ENCODE measurements at regions not wholly inside any gene's neighbourhood (a gene's known extent, or its start where the extent isn't known, plus 50 kb on each side); places are given as distances from the start of the nearest gene placed in this dataset.
"Not testable (repeated sequence)": the region's sequence is repeated elsewhere in the genome, so short reads cannot be mapped to it uniquely, and the experiment has no call there.

GRCh38 chr12:131318045-131318685 lies 364.5 kb downstream of the ADGRD1 start:
- DNase-seq, result no peak

- no peak for DNase-seq
Measured at GRCh38 chr12:131321988-131322387, 368.3 kb downstream of the ADGRD1 start.

GRCh38 chr12:131322460-131322859 lies 368.8 kb downstream of the ADGRD1 start:
- not testable (repeated sequence) for DNase-seq

GRCh38 chr12:131323879-131324278 lies 370.2 kb downstream of the ADGRD1 start:
- DNase-seq, result no peak

- DNase-seq, result no peak
Measured at GRCh38 chr12:131327521-131328488, 374.1 kb downstream of the ADGRD1 start.

GRCh38 chr12:131328861-131329845 lies 375.4 kb downstream of the ADGRD1 start:
- DNase-seq, result not testable (repeated sequence)

- no peak for DNase-seq
Measured at GRCh38 chr12:131330106-131330815, 376.6 kb downstream of the ADGRD1 start.

GRCh38 chr12:131331148-131331750 lies 377.5 kb downstream of the ADGRD1 start:
- no peak for DNase-seq

GRCh38 chr12:131332224-131332623 lies 378.5 kb downstream of the ADGRD1 start:
- DNase-seq, result no peak

GRCh38 chr12:131333136-131333535 lies 377.8 kb upstream of the SFSWAP start:
- no peak for DNase-seq

- DNase-seq, result no peak
Measured at GRCh38 chr12:131333621-131334440, 377.1 kb upstream of the SFSWAP start.

GRCh38 chr12:131334835-131335234 lies 376.1 kb upstream of the SFSWAP start:
- DNase-seq, result no peak

GRCh38 chr12:131335456-131335855 lies 375.4 kb upstream of the SFSWAP start:
- DNase-seq, result no peak

GRCh38 chr12:131337861-131338260 lies 373.0 kb upstream of the SFSWAP start:
- not testable (repeated sequence) for DNase-seq

GRCh38 chr12:131340616-131341210 lies 370.2 kb upstream of the SFSWAP start:
- no peak for DNase-seq

- not testable (repeated sequence) for DNase-seq
Measured at GRCh38 chr12:131341608-131342007, 369.3 kb upstream of the SFSWAP start.

- DNase-seq, result not testable (repeated sequence)
Measured at GRCh38 chr12:131343436-131343835, 367.5 kb upstream of the SFSWAP start.

- DNase-seq, result not testable (repeated sequence)
Measured at GRCh38 chr12:131344715-131345520, 366.0 kb upstream of the SFSWAP start.

All from stimulated activated CD4-positive, alpha-beta T cell treated with anti-CD3 and anti-CD28 coated beads, Interleukin-1b, Interleukin-23, amount 100 ng/mL, for 48 hours (primary cell).